Activated naive CD8-positive, alpha-beta T cell treated with anti-CD3 and anti-CD28 coated beads, Interleukin-2, amount 10 ng/mL, durations not matched to agents 7 days and 5 days (primary cell): ENCODE measurements at regions not wholly inside any gene's neighbourhood (a gene's known extent, or its start where the extent isn't known, plus 50 kb on each side); places are given as distances from the start of the nearest gene placed in this dataset.

Experiments
- ATAC-seq: fragments of 150-1000 bp; cut with Tn5 transposase; one replicate; pipeline ENCODE4 v1.10.0; 2021; ENCODE audit warnings: low read depth, moderate library complexity
- POLR2A ChIA-PET: fragments of 350-600 bp; sonication (Branson Sonifier 250); formaldehyde crosslinking; loops from one replicate; lab custom pipeline; 2021; ENCODE audit warnings: antibody characterized with exemption; lab: Charles Lee
- DNase-seq: peaks from one replicate; pipeline ENCODE4 v3.0.0; 2021
- H3K27ac Mint-ChIP-seq: one replicate; pipeline ENCODE4 v1.8.0; 2022; ENCODE audit warnings: mild to moderate bottlenecking, mixed read lengths
- H3K27me3 Mint-ChIP-seq: one replicate; pipeline ENCODE4 v1.8.0; 2022; ENCODE audit warnings: mild to moderate bottlenecking, moderate library complexity, mixed read lengths
- H3K36me3 Mint-ChIP-seq: one replicate; pipeline ENCODE4 v1.8.0; 2021; ENCODE audit warnings: mild to moderate bottlenecking, mixed read lengths
- H3K4me1 Mint-ChIP-seq: one replicate; pipeline ENCODE4 v1.8.0; 2021; ENCODE audit warnings: mixed read lengths
- H3K4me3 Mint-ChIP-seq: one replicate; pipeline ENCODE4 v1.8.0; 2022; ENCODE audit warnings: mild to moderate bottlenecking, moderate library complexity, mixed read lengths
- H3K9me3 Mint-ChIP-seq: one replicate; pipeline ENCODE4 v1.8.0; 2021; ENCODE audit warnings: mixed read lengths

DNA sequence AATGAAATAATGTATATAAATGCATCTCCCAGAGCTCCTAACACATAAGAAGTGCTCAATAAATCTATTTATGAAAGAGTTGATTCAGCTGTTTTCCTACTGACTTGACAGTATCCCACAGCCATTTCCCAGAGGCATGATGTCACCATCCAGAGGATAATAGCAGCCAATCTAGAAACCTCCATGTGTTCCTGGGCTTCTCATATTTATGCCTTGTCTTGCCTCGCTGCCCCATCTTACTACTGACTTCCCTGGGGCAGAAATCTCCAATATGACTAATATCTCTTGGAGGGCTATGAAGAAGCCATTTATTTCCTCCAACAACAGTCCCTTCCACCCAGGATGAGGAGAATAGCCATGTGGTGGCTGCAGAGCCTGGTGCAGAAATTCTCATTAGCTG is 115.4 kb upstream of the NAV2 start:
- POLR2A ChIA-PET = no interaction called here
- no peaks in the 10 kb centered on the region for H3K9me3 Mint-ChIP-seq
- H3K36me3 Mint-ChIP-seq = no peaks in the 10 kb centered on the region

GRCh38 chr11:19595840-19596751 is 116.5 kb upstream of the NAV2 start:
- H3K9me3 Mint-ChIP-seq = no peaks in the 10 kb centered on the region

More for the DNA sequence above, 115.4 kb upstream of the NAV2 start:
- no peak overlapping the region for H3K4me3 Mint-ChIP-seq
- ATAC-seq (no peak), DNase-seq (no peak)
- no peak overlapping the region for H3K27ac Mint-ChIP-seq
- H3K27me3 Mint-ChIP-seq = no peaks in the 10 kb centered on the region
- no peaks in the 10 kb centered on the region for H3K4me1 Mint-ChIP-seq

DNA sequence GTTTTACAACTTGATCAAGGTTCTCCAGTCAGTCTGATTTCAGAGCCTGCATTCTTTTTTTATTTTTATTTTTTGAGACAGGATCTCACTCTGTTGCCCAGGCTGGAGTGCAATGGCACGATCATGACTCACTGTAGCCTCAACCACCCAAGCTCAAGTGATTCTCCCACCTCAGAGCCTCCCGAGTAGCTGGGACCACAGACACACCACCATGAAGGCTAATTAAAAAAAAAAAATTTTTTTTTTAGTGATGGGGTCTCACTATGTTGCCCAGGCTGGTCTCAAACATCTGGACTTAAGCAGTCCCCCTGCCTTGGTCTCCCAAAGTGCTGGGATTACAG is 117.2 kb upstream of the NAV2 start:
- Mint-ChIP-seq H3K27me3 (no peaks in the 10 kb centered on the region), H3K36me3 (no peaks in the 10 kb centered on the region), H3K4me1 (no peaks in the 10 kb centered on the region), H3K27ac (no peak overlapping the region), H3K9me3 (no peaks in the 10 kb centered on the region), H3K4me3 (no peak overlapping the region)
- no peak for DNase-seq
- POLR2A ChIA-PET = no interaction called here
- ATAC-seq = no peak

More at GRCh38 chr11:19595840-19596751, 116.5 kb upstream of the NAV2 start:
- H3K4me3 Mint-ChIP-seq = no peak overlapping the region
- H3K4me1 Mint-ChIP-seq = no peaks in the 10 kb centered on the region
- H3K36me3 Mint-ChIP-seq = no peaks in the 10 kb centered on the region
- no peak overlapping the region for H3K27ac Mint-ChIP-seq
- no peak for DNase-seq
- no peaks in the 10 kb centered on the region for H3K27me3 Mint-ChIP-seq
- no peak for ATAC-seq
- POLR2A ChIA-PET = no interaction called here

GRCh38 chr11:19594326-19594725 is 118.3 kb upstream of the NAV2 start:
- no peaks in the 10 kb centered on the region for H3K27me3 Mint-ChIP-seq
- ATAC-seq = no peak
- POLR2A ChIA-PET = no interaction called here
- no peaks in the 10 kb centered on the region for H3K9me3 Mint-ChIP-seq
- H3K4me1 Mint-ChIP-seq = no peaks in the 10 kb centered on the region
- H3K4me3 Mint-ChIP-seq = no peak overlapping the region
- H3K36me3 Mint-ChIP-seq = no peaks in the 10 kb centered on the region
- no peak for DNase-seq
- no peak overlapping the region for H3K27ac Mint-ChIP-seq

- POLR2A ChIA-PET = no interaction called here
- no peak for DNase-seq
Observed at GRCh38 chr11:19592842-19593241, 119.8 kb upstream of the NAV2 start.

GRCh38 chr11:19589567-19590260 is 122.9 kb upstream of the NAV2 start:
- Mint-ChIP-seq H3K9me3 (no peaks in the 10 kb centered on the region), H3K36me3 (no peaks in the 10 kb centered on the region), H3K4me1 (no peaks in the 10 kb centered on the region), H3K27ac (no peak overlapping the region), H3K4me3 (no peak overlapping the region), H3K27me3 (no peaks in the 10 kb centered on the region)
- DNase-seq = no peak
- POLR2A ChIA-PET = no interaction called here
- no peak for ATAC-seq

More at GRCh38 chr11:19592842-19593241, 119.8 kb upstream of the NAV2 start:
- Mint-ChIP-seq H3K4me3 (no peak overlapping the region), H3K27ac (no peak overlapping the region), H3K36me3 (no peaks in the 10 kb centered on the region), H3K27me3 (no peaks in the 10 kb centered on the region), H3K9me3 (no peaks in the 10 kb centered on the region), H3K4me1 (no peaks in the 10 kb centered on the region)
- no peak for ATAC-seq

GRCh38 chr11:19587979-19588378 is 124.7 kb upstream of the NAV2 start:
- Mint-ChIP-seq H3K36me3 (no peaks in the 10 kb centered on the region), H3K4me3 (no peak overlapping the region), H3K27me3 (no peaks in the 10 kb centered on the region), H3K4me1 (no peaks in the 10 kb centered on the region), H3K9me3 (no peaks in the 10 kb centered on the region), H3K27ac (no peak overlapping the region)
- POLR2A ChIA-PET = no interaction called here
- ATAC-seq = no peak
- DNase-seq = no peak

DNA sequence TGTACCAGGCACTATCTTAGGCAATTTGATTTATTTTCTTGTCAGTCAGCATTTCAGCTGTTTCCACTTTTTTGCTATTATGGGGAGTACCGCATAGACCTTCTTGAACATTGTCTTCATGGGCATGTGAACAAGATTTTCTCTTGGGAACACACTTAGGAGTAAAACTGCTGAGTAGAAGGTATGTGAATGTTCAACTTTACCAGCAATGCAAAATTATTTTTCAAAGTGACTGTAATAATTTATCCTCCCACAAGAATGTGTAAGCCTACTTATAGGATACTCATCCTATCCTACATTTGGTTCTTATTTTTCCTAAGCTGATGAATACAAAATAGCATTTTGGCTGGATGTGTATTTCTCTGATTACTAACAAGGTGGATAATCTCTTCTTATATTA is 132.0 kb upstream of the NAV2 start:
- Mint-ChIP-seq H3K27me3 (no peaks in the 10 kb centered on the region), H3K4me3 (no peak overlapping the region), H3K36me3 (no peaks in the 10 kb centered on the region), H3K9me3 (no peaks in the 10 kb centered on the region), H3K4me1 (no peaks in the 10 kb centered on the region), H3K27ac (no peak overlapping the region)
- DNase-seq (no peak), ATAC-seq (no peak)
- POLR2A ChIA-PET = no interaction called here

GRCh38 chr11:19579957-19580356 is 132.7 kb upstream of the NAV2 start:
- no peak for DNase-seq
- no peaks in the 10 kb centered on the region for H3K36me3 Mint-ChIP-seq
- H3K27ac Mint-ChIP-seq = no peak overlapping the region
- H3K4me1 Mint-ChIP-seq = no peaks in the 10 kb centered on the region
- no peaks in the 10 kb centered on the region for H3K9me3 Mint-ChIP-seq
- peaks cover 1% of the 10 kb centered on the region for H3K27me3 Mint-ChIP-seq
- POLR2A ChIA-PET = no interaction called here
- no peak for ATAC-seq
- no peak overlapping the region for H3K4me3 Mint-ChIP-seq

- ATAC-seq (no peak), DNase-seq (no peak)
- POLR2A ChIA-PET = no interaction called here
- H3K27me3 Mint-ChIP-seq = peaks cover 1% of the 10 kb centered on the region
- H3K36me3 Mint-ChIP-seq = no peaks in the 10 kb centered on the region
- no peaks in the 10 kb centered on the region for H3K4me1 Mint-ChIP-seq
- no peak overlapping the region for H3K27ac Mint-ChIP-seq
- H3K4me3 Mint-ChIP-seq = no peak overlapping the region
- H3K9me3 Mint-ChIP-seq = no peaks in the 10 kb centered on the region
Observed at GRCh38 chr11:19578871-19579270, 133.8 kb upstream of the NAV2 start.

DNA sequence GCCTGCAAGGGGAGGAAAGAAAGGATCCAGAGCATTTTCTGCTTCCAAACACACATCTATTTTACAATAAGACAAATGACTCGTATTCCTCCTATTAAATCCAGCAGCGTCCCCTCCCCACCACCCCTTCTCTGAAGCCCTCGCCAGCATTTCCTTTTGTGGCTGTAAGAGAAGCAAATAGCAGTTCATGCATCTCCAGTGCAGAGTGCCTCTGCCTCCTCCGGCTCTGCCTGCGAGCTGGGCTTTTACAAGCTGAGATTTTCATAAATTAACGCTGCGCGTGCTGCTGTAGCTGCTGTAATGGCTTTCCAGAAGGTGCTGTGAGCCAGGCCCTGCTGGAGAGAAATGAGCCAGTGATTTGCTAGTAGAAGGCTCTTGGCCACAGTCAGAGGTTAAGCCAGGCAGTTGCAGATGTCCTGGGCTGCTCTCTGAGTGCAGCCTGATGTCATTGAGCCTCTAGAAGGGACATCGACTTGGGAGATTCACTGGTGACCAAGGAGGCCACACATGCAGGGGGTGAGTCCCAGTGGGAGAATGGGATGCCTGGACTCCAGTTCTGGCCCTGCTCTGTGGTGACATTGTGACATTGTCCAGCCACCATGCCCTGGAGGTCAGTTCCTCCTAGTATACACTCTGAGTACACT is 134.5 kb upstream of the NAV2 start:
- ATAC-seq (no peak), DNase-seq (no peak)
- H3K27me3 Mint-ChIP-seq = peaks cover 1% of the 10 kb centered on the region
- no peak overlapping the region for H3K27ac Mint-ChIP-seq
- no peak overlapping the region for H3K4me3 Mint-ChIP-seq
- H3K4me1 Mint-ChIP-seq = no peaks in the 10 kb centered on the region
- H3K36me3 Mint-ChIP-seq = no peaks in the 10 kb centered on the region
- no peaks in the 10 kb centered on the region for H3K9me3 Mint-ChIP-seq
- POLR2A ChIA-PET = no interaction called here

GRCh38 chr11:19577391-19577975 is 135.2 kb upstream of the NAV2 start:
- POLR2A ChIA-PET = no interaction called here
- ATAC-seq = no peak
- H3K4me3 Mint-ChIP-seq = no peak overlapping the region
- H3K27me3 Mint-ChIP-seq = peaks cover 1% of the 10 kb centered on the region
- no peak for DNase-seq
- H3K27ac Mint-ChIP-seq = no peak overlapping the region
- no peaks in the 10 kb centered on the region for H3K9me3 Mint-ChIP-seq
- no peaks in the 10 kb centered on the region for H3K36me3 Mint-ChIP-seq
- no peaks in the 10 kb centered on the region for H3K4me1 Mint-ChIP-seq

- H3K9me3 Mint-ChIP-seq = no peaks in the 10 kb centered on the region
- H3K36me3 Mint-ChIP-seq = no peaks in the 10 kb centered on the region
- H3K27ac Mint-ChIP-seq = no peak overlapping the region
- no peaks in the 10 kb centered on the region for H3K4me1 Mint-ChIP-seq
- ATAC-seq (no peak), DNase-seq (no peak)
- peaks cover 1% of the 10 kb centered on the region for H3K27me3 Mint-ChIP-seq
- POLR2A ChIA-PET = no interaction called here
- no peak overlapping the region for H3K4me3 Mint-ChIP-seq
Observed at GRCh38 chr11:19576903-19577302, 135.7 kb upstream of the NAV2 start.
